HG03342 (cell line): ENCODE measurements at regions not wholly inside any gene's neighbourhood (a gene's known extent, or its start where the extent isn't known, plus 50 kb on each side); places are given as distances from the start of the nearest gene placed in this dataset.
"Not testable (repeated sequence)": the region's sequence is repeated elsewhere in the genome, so short reads cannot be mapped to it uniquely, and the experiment has no call there.

Experiments
- ATAC-seq: cut with Tn5 transposase; IDR thresholded peaks from one replicate; pipeline ENCODE4 v1.9.1; 2021; ENCODE audit warnings: mild to moderate bottlenecking, moderate library complexity; ENCODE audit not compliant: unreplicated experiment

DNA sequence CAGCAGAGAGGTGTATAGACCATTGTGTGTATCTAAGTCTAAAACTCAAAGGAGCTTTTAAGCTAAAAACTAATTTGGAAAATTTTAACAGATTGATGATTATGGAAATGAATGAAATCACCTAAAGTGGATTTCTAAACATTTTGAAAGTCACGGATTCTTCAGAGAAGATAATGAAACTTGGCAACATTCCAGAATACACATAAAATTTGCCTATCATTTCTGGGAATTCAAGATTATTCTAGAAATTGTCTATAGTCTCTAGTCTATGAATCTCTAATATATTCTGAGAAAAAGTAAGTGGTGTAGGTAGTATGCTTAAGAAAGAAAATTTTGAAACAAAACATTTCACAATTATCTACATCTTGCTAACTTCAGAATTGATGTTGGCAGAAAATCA, 1117.9 kb upstream of the CNTN5 start:
- ATAC-seq = no peak

DNA sequence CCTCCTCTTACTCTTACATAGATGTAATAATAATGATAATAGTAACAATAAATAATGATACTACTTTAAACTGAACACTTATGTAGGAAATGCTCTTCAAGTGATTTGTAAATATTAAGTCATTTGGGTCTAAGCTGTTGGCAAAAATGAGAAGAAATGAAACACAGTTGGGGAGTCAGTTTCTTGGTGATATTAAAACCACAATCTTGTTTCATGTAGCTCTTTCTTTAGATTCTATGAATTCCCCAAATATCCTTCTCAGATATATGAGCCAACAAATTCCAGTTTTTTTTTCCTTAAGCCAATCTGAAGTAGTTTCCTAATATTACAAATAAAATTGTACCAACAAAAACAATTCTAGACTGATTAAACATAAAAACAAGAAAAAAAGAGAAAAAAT, 1115.6 kb upstream of the CNTN5 start:
- no peak for ATAC-seq

DNA sequence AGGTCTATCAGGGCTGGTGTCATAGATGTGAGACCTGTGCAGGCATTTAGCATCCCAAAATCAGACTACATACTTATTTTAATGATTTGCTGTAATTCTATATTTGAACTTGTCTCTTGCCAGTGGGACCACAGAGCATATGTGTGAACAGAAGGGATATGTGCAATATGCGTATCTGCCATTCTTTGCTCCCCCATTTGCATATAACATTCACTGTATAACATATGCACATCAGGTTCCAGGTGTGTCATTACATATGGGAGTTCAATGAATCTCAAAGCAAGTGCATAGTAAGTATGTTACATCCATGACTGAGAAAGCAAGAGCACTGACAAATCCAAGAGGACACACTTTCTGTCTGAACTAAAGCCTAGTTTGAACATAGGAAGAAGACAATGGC, 1115.1 kb upstream of the CNTN5 start:
- ATAC-seq = no peak

DNA sequence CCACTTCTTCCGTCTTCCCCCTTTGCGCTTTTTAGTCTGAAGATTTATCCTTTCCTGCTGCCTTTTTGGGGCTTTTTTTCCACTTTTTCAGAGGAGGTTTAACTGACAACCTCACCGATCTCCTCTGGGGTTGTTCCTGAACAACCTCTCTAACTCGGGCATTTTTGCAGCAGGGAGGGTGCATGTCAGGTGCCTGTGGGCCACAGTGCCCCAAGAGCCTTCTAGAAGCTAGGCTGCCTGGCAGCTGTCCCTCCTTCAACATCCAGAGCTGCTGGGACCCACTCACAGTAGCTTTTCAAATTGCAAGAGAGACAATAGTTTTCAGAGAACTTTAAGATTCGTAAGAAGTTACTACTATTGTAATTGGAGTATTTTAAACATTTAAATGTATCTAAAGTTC, 1112.4 kb upstream of the CNTN5 start:
- ATAC-seq = no peak

DNA sequence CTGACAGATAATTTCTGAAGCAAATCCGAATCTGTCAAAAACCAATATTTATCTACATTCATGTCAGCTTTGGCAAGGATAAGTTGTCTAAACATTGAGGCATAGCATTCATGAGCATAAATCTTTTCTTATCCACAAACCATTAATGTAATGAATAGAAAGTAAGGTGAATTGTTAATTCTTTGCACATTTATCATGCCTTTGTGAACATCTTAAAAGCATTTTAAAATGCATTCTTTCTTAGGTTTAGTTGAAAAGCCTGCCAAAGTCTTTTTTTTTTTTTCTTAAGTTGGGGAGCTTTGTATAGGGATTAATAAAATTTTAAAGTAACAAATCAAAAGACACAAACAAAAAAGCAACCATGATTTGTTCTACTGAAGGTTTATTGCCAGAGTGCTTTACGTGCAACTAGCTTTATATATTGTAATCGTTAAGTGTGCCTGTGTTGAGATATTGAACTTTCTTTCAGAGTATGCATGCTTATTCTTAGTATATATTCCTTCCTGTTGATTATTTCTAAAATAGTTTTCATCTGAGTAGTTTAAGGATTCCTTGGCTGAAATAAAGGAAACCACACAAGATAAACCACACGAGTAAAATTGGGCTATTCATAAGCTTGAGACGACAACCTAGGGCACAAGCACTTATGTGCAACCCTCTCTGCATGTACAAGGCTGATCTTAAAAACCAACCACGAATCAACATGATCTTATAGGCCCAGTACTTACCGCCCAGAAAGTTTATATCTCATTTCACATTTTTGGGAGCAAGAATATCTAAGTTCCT, 1110.9 kb upstream of the CNTN5 start:
- ATAC-seq = no peak

DNA sequence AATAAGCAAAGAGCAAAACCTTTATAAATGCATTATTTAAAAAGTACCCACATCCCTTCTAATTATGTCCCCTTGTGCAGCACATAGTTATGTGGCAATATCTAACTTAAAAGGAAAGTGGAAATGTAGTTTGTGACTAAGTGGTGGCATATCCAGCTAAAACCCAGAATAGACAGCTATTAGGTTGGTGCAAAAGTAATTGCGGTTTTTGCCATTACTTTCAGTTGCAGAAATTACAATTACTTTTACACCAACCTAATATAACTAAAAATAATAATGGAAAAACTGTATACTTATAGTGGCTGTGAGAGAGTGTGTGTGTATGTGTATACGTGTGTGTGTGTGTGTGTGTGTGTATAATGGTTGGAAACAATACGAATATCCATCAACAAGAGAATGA, 1108.1 kb upstream of the CNTN5 start:
- no peak for ATAC-seq

DNA sequence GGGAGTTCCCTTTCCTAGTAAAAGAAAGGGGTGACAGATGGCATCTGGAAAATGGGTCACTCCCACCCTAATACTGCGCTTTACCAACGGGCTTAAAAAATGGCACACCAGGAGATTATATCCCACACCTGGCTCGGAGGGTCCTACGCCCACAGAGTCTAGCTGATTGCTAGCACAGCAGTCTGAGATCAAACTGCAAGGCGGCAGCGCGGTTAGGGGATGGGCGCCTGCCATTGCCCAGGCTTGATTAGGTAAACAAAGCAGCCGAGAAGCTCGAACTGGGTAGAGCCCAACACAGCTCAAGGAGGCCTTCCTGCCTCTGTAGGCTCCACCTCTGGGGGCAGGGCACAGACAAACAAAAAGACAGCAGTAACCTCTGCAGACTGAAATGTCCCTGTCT, 1097.8 kb upstream of the CNTN5 start:
- not testable (repeated sequence) for ATAC-seq

DNA sequence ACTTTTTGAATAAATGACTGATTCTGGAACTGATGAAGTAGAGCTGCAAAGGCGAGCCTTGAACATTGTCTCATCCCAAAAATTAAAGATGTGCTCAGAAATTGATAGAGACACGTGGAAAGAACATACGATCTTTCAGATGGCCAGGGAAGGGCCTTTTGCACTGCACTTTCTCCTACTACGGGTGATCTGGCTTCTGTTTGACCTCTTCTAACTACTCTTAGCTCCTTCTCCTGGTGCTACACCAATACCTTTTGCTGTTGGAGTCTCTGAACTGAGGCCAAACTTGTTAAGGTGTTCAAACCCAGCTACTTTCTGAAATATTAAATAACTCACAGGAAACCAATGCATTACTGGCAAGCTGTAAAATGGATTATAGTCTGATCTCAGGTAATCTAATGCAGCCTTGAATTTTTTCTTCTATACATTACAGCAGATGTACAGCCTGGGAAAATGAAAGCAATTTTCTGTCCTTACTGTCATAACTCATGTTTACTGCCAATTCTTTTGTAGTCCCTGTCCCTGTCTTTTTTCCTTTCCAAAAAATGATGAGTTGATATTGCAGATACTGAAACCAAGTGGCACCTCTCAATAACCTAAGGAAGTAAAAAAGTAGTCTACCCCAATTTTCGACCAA, 1086.1 kb upstream of the CNTN5 start:
- ATAC-seq = no peak

DNA sequence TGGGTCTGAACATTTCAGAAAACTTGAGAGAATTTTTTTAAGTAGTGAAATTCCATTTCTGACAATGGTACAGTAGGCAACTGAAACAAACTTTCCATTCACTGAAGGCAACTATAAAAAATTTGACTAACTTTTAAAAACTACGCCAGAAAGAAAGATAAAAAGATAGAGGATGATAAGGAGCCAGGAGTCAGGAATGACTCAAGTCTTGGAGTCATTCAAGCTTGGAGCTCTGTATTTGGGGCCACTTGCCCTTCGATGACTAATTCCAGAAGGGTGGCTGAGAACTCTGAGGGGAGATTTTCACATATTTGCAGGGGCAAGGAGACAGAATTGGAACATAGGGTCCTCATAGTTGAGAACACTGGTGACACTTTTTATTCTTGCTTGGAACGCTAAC, 1083.2 kb upstream of the CNTN5 start:
- no peak for ATAC-seq

DNA sequence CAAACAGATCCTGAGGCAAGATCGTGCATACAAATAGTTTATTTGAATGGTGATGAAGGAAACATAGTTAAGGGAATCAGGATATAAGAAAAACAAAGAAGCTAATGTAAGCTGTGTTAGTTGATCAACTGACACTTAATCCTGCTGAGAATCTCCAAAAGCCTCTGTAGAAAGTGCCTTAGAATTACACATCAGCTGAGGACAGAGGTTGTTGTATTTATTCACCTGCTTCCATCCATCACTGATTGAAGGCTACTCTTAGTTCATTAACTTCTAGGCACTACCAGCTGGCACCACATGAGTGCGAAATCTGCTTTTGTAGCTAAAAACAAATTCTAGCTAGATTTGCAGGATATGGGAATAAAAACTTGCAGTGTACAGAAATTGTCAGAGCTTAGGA, 1082.0 kb upstream of the CNTN5 start:
- ATAC-seq = no peak

DNA sequence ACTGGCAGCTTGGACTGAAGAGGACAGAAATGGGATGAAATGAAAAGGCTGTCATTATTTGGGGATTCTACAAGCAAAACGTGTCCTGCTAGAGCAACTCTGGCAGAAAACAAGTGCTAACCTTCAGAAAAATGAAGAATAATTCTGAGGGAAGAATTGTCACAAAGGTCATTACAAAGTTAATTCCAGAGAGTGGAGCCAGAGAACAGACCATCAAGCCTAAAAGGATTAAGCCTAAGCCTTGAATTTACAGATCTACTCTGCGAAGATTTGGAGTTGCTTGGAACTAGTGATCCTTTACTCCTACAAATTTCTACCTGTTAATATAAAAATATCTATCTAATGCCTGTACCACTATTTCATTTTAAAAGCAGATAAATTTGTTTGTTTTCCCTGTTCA, 1077.3 kb upstream of the CNTN5 start:
- no peak for ATAC-seq

DNA sequence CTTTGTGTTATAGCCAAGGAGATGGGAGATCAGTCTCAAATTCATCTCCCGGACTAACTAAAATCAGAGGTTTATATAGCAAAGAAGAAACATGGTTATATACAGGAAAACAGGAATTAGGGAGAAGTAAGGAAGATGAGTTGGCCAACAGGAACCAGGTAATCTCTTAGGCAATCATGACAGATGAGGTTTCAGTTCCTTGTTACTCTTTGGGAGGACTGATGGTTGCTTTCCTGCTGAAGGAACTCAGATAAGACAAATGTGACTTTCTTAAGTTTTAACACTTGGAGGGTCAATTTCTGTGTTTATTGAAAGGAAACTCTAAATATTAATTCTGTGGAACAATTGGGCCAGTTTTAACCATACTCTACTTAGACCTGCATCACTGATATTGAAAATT, 1072.0 kb upstream of the CNTN5 start:
- ATAC-seq = no peak

DNA sequence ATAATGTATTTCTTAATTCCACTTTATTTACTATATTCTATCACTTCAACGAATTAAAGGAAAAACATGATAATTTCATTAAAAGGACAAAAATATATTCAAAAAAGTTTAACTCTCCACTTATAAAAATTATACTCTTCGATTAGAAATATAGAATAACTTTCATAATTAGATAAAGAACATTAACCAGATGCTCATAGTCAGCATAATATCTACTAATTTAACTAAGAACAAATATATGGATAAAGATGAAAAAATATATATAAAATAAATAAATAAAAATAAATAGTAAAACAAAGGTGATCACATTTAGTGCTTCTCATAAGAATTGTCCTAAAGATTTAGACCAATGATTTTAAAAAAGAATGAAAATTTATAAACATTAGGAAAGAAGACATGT, 1065.2 kb upstream of the CNTN5 start:
- no peak for ATAC-seq

DNA sequence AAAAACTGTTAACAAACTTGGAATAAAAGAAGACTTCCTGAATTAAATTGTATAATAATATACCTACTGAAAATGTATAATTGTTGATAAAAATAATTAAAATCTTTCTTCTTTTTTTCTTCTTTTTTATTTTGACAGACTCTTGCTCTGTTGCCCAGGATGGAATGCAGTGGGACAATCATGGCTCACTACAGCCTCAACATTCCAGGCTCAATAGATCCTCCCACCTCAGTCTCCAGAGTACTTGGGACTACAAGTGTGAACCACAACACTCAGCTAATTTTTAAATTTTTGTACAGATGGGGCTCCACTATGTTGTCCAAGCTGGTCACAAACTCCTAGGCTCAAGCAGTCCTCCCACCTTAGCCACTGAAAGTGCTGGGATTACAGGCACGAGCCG, 1063.8 kb upstream of the CNTN5 start:
- no peak for ATAC-seq

DNA sequence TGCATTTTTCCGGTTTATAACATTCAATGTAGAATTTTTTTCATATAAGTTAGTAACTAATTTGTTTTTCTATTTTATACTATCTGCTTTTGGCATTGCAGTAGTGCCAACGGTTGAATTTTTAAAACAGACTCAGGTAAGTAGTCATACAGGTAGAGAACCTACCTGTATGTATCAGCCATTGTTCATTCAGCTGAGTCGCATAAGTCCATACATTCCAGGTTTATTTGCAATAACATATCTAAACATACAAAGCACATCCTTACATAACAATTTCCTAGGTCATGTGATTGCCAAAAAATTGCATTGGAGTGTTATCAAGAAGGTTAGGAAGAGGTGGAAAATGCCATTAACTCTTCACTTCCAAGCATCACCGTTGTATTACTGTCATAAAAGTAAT, 1059.3 kb upstream of the CNTN5 start:
- no peak for ATAC-seq

DNA sequence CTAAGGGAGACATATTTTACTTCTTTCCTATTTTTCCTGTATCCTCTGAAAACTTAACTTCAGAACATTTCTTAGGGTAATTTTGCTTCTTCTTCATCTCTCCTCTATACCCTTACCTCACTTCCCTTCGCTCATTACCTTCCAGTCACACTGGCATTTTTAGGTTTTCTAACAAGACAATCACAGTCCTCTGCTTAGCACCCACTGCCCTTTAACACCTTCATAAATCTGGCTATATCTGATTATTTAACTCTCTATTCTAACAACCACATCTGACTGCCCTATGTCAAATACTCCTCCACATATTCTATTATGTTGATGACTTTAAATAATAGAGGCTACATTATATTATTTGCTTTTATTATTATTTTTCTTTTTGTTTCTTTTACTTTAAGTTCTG, 1058.0 kb upstream of the CNTN5 start:
- ATAC-seq = no peak

DNA sequence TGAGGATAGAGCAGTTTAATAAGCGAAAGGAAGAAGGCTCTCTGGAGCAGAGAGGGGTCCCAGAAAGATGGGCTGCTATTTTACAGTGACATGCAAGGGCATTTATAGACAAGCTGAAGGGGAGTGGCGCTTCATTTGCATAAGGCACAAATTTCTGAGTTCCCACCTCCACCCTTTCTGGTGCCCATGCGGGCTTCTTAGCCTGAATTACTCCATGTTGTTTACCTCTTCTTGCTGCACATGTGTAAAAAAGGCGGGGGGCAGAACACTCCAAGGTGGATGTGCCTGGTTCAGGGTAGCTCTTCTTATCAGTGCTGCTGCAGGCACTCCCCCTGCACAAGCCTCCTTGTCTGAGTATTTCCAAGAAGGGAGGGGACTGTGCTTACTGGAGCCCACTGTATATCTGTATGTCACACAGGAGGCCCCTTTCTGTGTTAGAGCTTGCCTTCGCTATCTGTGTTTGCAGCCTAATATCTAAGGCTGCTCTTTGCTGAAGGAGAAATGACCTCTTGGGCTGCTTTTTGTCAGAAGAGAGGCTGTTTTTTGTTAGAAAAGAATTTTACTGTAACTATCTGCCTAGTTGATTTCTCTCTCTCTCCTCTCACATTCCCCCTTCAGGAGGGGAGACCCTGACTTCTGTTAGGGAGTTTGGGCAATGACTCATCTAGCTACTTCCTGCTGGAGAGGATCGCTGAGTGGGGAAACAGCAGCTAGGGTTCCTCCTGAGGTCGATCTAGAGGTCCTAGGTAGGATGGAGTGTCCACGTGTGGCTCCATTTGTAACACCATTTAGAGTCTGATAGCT, 1057.0 kb upstream of the CNTN5 start:
- ATAC-seq = no peak

DNA sequence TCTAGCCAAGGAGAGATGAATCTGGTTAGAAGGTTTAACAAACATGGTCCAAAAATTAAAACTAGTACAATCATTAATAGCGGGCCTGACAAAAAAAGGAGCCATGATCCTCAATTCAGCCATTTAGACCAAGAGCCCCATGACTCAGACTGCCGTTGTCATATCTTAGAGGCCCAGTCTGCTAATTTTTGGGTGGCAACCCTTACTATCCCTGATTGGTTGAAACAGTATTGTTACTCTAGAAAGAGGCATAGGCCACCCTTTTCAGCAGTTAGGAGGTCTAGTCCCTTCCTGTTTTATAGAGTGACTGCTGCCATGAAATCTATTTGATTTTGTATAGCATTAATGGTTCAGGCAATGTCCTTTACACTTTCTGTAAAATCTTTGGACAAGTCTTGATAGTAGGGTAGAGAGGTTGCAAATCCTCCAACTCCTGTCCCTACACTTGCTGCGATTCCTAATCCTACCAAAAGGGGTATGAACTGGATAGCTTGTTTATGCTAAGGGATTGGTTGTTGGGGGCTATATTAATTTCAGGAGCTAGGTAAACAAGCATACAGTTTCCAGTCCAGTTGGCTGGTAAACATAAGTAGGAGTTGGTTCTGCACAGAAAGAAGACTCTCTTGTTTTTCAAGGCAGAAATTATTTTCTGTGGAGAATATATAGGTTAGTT, 1056.3 kb upstream of the CNTN5 start:
- no peak for ATAC-seq

DNA sequence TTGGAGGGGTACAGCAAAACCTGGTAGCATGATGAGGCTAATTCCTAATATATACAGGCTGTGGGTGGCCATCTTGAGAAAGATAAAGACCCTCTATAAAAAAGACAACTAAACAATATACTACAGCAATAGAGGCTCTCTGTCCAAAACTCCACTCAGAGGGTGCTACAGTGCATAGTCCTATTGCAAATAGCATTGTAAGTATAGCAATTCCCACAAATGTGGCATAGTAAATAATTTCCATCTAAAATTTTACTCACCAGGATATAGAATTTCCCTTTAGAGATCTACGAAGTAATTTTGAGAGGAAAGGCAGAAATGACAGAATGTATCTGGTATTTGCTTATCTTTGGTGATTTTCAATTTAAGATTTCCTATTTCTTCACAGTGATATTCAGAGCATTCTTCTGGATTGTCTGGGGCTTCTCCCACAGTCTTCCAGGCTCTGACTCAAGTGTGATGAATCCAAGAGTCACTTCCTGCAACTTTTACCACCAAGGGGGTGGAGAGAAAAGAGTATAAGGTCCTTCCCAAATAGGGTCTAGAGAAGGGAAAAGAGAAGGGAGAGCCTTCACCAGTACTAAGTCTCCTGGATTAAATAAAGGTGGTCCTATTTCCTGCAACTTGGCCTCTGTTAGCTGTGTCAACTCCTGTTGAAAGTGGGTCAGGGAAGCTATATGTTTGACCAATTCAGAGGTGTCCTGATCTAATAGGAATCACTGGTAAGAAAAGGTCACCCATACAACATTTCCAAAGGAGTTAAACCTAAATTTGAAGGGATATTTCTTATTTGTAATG, 1054.7 kb upstream of the CNTN5 start:
- ATAC-seq = no peak

DNA sequence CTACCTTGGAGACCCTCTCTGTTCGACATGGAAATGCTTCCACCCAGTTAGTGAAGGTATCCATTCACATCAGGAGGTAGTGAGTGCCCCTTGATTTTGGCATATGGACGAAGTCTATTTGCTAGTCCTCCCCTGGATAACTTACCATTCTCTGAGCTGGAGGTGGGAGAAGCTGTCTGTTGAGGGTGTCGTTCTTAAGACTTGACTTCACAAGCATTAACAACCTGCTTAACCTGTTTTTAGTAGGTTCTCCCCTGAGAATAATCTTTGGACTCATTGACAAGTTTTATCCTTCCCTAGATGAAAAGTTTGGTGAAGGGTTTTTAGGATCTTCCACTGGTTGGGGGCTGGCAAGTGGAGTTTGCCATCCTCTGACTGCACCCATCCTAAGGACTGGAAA, 1053.8 kb upstream of the CNTN5 start:
- no peak for ATAC-seq

DNA sequence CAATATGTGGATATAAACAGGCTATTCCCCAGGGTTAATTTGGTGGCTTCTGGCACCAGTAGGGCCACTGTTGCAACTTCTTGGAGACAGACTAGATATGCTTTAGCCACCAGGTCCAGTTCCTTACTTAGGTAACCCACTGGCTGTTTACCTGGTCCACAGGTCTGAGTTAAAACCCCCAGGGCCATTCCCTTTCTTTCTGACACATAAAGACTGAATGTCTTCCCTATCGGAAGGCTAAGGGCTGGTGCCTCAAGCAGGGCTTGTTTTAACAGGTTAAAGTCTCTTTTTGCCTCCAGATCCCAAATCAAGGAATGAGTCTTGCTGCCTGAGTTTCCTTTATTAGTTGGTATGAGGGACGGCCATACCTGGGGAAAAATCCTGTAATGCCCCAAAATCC, 1052.7 kb upstream of the CNTN5 start:
- ATAC-seq = no peak
